GM19351 (cell line): ENCODE measurements at regions not wholly inside any gene's neighbourhood (a gene's known extent, or its start where the extent isn't known, plus 50 kb on each side); places are given as distances from the start of the nearest gene placed in this dataset.
"Not testable (repeated sequence)": the region's sequence is repeated elsewhere in the genome, so short reads cannot be mapped to it uniquely, and the experiment has no call there.

Experiments
- ATAC-seq: cut with Tn5 transposase; IDR thresholded peaks from one replicate; pipeline ENCODE4 v1.9.1; 2021; ENCODE audit warnings: mild to moderate bottlenecking, moderate library complexity; ENCODE audit not compliant: unreplicated experiment

DNA sequence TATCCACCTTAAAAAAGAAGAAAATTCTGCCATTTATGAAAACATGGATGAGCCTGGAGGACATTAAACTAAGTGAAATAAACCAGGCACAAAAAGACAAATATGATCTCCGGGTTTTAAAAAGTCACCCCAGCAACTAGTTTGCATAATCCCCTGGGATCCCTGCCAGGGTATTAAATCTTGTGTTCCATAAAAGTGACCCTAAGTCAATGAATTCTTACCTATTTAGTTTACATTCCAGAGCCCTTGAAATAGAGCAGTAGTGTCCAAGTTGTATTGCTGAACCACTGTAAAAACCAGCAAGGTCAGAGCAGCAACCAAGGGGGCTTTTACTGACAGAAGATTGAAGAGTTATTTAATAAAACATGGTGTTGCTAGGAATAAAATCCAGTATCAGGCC lies 716.8 kb upstream of the BCHE start:
- no peak for ATAC-seq

GRCh38 chr3:166533740-166534139 lies 696.5 kb upstream of the BCHE start:
- ATAC-seq: no peak

GRCh38 chr3:166531730-166532129 lies 694.5 kb upstream of the BCHE start:
- no peak for ATAC-seq

- ATAC-seq: no peak
Observed at GRCh38 chr3:166527325-166527724, 690.1 kb upstream of the BCHE start.

DNA sequence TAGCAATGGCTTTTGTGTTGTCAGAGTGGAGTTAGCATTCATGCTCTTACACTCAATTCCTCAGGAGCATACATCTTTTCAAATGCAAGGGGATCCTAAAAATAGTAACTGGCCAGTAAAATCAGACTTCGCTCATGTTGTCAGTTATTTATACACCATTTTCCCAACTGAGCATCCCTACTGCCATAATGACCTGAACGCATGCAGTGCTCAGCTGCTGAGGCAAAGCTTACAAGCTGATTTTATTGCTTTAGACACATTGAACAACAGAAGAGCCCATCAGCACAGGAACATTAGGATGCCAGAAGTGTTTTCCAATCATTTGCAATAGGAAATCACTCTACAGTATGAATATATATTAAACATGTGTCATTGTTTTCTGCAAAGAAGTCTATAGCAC lies 689.7 kb upstream of the BCHE start:
- no peak for ATAC-seq

DNA sequence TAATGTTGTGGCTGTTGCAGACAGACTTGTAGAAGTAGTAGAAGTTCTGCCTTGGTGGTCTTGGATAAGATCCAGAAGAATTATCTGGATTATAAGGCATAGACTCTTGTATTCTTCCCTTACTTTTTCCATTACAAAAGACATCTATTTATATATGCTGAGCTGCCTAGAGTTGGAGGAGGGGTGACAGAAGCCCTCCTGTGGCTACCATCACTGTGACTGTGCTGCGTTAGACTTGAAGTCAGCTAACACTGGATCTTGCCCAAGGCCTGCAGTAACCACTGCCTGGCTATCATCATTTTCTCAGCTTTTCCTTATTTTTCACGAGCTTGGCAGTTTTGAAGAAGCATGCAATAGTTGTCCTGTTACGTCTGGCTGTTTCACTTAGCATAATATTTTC lies 684.8 kb upstream of the BCHE start:
- ATAC-seq: no peak

- no peak for ATAC-seq
Observed at GRCh38 chr3:166519443-166519842, 682.2 kb upstream of the BCHE start.

DNA sequence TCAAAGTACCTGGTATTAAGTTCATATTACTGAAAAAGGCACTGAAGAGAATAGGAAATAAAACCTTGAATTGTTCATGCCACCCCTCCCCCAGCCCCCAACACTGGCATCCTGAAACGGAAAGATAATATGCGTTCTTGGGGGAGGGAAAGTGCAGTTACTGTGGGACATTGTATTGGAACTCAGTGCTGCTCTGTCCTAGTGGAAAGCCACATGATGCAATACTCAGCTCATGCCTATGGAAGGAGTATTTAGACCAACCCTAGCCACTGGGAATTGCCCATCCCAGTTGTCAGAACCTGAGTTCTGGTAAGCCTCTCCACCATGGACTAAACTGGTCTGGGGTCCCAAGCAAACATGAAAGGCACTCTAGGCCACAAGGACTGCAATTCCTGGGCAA lies 680.8 kb upstream of the BCHE start:
- no peak for ATAC-seq

DNA sequence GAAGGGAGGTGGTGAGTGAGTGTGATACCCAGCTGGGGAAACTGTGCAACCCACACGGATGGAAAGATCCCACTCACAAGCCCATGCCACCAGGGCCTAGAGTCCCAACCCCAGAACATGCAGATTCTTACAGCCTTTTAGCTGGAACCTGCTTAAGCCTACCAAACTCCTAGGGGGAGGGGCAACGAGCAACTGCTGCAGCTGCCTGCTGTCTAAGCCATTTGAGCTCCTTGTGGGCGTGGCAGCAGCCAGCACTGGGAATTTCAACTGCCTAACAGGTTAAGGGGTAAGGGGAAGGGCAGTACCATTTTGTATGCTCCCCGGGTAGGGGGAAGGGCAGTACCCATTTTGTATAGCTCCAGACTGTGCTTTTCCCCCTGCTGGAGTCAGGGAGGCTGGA lies 673.2 kb upstream of the BCHE start:
- ATAC-seq: no peak

DNA sequence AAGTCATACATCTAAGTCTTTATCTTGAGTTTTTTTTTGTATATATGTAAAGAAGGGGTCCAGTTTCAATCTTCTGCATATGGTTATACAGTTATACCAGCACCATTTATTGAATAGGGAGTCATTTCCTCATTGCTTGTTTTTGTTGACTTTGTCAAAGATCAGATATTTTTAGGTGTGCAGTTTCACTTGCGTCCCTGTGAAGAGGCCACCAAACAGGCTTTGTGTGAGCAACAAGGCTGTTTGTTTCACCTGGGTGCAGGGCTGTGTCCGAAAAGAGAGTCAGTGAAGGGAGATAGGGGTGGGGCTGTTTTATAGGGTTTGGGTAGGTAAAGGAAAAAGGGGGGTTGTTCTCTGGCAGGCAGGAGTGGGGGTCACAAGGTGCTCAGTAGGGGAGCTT lies 663.2 kb upstream of the BCHE start:
- not testable (repeated sequence) for ATAC-seq

DNA sequence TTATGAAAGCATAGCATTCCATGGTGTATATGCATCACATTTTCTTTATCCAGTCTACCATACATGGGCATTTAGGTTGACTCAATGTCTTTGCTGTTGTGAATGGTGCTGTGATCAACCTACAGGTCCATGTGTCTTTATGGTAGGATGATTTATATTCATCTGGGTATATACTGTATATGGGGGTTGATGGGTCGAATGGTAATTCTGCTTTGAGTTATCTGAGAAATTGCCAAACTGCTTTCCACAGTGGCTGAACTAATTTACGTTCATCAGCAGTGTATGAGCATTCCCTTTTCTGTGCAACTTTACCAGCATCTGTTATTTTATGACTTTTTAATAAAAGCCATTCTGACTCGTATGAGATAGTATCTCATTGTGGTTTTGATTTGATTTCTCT lies 662.4 kb upstream of the BCHE start:
- no peak for ATAC-seq

DNA sequence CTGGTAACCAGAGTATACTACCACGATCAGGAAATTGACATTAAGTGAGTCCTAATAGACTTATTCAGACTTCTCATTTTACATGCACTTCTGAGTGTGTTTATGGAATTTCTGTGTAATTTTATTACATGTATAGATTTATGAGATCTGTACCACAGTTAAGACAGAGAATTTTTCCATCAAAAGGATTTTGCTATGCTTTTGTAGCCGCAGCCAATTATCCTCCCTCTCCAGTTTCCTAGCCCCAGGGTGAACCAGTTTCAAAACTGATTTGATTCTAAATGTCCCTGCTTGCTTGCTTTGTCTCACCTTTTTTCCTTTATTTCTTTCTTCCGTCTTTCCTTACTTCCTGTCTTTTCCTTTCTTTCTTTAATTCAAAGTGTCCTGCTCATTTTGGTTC lies 661.2 kb upstream of the BCHE start:
- no peak for ATAC-seq

DNA sequence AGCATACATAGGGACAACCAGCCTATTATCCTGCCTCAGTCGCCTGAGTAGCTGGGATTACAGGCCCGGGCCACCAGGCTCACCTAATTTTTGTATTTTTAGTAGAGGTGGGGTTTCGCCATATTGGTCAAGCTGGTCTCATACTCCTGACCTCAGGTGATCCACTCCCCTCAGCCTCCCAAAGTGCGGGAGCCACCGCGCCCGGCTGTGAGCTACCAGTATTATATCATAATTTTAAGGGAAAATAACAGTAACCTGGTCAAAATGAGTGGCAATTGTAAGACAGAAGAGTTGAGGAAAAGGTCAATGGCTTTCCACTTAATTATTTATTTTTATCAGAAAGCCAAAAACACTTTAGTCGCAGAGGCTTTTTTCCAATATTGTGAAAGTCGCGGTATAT lies 652.6 kb upstream of the BCHE start:
- no peak for ATAC-seq

DNA sequence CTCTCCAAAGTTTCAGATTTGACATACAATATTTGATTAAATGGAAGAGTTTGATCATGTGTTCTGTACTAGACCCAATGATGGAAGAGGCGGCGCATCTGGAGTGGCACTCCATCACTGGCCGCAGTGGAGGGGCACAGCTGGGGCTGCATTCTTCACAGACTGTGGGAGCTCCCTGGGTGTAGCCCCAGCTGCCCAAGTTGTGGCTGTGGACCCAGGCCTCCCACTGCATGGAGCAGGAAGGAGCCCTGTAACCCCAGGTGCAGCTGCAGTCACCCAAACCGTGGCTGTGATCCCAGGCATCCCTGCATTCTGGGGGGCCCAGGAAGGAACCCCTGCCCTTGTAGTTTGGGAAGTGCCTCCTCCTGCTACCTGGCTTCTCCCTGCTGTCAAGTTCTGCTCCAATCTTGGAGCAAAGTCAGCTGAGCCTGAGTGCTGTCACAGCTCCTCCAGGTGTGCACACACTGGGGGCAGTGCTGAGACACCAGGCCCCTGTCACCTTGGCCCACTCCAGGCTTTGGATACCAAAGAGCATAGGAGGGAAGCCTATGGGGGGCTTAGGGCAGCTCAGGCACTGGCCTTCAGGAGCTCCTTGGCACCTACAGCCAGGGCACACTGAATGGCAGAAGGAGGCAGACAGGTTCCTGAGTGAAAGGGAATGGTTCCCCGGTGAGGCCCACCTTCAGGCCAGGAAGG lies 651.9 kb upstream of the BCHE start:
- no peak for ATAC-seq

GRCh38 chr3:166484470-166484869 lies 647.2 kb upstream of the BCHE start:
- no peak for ATAC-seq

DNA sequence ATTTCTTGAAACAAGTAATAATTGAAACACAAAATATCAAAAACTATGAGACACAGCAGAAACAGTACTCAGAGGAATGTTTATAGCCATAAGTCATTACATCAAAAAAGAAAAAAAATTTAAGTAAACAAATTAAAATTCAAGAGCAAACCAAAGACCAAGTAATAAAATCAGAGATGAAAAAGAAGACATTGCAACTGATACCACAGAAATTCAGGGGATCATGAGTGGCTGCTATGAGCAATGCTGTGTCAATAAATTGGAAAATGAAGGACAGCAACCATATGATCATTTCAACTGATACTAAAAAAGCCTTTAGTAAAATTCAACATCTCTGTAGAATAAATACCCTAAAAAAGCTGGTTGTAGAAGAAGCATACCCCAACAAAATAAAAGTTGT lies 644.1 kb upstream of the BCHE start:
- ATAC-seq: no peak

- ATAC-seq: no peak
Observed at GRCh38 chr3:166478356-166478755, 641.1 kb upstream of the BCHE start.

GRCh38 chr3:166473501-166473900 lies 636.3 kb upstream of the BCHE start:
- no peak for ATAC-seq

- ATAC-seq: no peak
Observed at GRCh38 chr3:166472015-166472414, 634.8 kb upstream of the BCHE start.

DNA sequence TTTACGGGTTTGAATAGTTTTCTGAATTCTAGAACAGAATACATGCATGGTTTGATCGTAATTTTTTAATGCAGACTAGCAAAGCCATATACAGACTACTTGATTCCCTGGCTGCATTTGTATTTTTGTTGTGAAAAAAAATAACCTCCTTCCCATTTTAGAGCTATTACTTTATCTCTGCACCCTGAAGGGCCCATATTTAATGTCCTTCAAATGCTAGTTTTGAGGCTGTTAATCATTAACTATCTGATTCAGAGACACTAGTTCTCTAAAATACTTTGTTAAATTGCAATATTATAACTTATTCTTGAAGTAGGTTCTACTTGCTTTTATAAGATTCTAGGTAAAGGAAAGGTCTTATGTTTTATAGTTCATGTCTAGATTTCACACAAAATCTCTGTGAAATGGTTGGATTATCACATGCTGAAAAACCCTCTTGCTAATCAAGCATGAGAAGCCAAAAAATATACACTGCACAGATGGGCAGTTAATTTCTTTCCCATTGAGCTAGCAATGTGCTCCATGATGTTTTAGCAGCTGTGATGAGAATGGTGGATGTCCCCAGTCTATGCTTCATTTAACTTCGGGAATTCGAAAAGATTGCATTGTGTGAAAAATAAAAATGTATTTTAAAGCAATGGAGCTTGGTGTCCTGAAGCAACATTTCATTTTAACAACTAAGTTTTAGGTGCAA lies 634.0 kb upstream of the BCHE start:
- ATAC-seq: no peak

- no peak for ATAC-seq
Observed at GRCh38 chr3:166462891-166463470, 625.8 kb upstream of the BCHE start.

GRCh38 chr3:166461626-166462025 lies 624.4 kb upstream of the BCHE start:
- ATAC-seq: no peak
